D721Med (cell line): ENCODE measurements at regions not wholly inside any gene's neighbourhood (a gene's known extent, or its start where the extent isn't known, plus 50 kb on each side); places are given as distances from the start of the nearest gene placed in this dataset.

ENCODE experiments used
- DNase-seq: peaks from one replicate; pipeline ENCODE4 v3.0.0; 2011; ENCODE audit warnings: low spot score; ENCODE audit not compliant: insufficient read length
- FAIRE-seq: peaks from 2 replicates; lab custom pipeline; 2011; peaks lifted over from hg19 to GRCh38; lab: Jason Lieb, UNC
- CTCF ChIP-seq: IDR thresholded peaks from 2 replicates; pipeline ENCODE4 v1.5.1; 2012; ENCODE audit warnings: mild to moderate bottlenecking, control low read depth; ENCODE audit not compliant: insufficient read depth; ENCODE audit errors: missing control alignments

DNA sequence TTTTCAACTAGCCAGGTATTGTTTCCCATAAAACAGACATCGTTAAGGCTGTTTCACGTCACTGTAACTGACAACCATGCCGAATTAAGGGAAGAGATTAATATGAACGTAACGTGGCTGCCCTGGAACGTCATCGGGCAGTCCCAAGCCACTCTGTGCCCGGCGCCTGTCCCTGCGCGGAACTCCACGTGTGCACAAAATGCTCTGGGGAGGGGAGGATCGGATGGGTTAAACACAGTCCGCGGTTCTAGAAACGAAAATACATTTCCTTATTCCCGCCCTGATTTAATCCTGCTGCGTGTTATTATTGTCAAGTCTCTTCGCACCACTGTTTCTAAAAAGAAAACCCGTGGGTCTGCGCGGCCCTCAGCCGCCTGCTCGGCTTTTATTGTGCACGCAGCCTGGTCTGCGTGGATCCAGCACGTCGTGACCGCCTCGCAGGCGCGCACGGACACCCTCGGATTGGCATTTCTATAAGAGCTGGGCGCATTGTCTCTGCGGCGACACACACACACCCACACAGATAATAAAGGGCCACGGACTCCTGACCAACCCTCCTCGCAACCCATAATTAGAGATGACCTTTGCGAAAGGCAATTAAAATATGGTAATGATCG, 69.6 kb upstream of the BCOR start:
- DNase-seq (no peak), FAIRE-seq (no peak)
- TF ChIP-seq CTCF = no peak

DNA sequence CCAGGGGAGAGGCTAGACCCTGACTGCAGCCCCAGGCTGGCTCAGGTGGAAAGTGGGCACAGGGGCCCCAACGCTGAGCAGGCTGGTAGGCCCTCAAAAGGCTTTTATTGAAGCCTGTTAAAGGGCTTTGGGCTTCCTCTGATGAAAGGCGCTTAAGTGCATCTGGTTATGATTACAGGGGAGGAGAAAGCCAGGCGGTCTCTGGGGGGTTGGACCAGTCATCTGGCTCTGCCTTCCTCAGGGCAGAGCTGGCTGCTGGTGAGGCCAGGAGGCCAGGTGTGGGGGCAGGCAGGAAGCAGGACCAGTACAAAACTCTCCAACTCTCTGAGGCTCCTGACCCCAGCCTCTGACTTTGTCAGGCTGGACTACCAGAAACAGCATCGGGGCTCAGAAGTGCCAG, 68.8 kb upstream of the BCOR start:
- FAIRE-seq (no peak), DNase-seq (peak; percentile 59)
- TF ChIP-seq CTCF = no peak

DNA sequence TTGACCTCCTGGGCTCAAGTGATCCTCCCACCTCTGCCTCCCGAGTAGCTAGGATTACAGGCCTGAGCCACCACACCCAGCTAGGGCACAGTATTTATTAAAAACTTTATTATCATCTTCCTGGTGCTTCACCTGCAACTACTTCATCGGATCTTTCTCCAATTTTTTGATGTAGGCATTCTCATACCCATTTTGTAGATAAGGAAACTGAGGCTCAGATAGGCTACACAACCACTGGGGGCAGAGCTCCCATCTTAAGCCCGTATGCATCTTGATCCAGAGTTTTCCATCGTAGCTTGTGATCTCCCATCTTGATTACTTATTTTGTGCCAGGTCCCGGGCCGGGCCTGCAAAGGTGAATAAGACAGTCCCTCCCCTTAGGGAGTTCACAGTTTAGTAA, 68.1 kb upstream of the BCOR start:
- no peak for TF ChIP-seq CTCF
- DNase-seq (no peak), FAIRE-seq (no peak)

- DNase-seq (no peak), FAIRE-seq (no peak)
- no peak for TF ChIP-seq CTCF
Observed at GRCh38 chrX:40165206-40165605, 67.4 kb upstream of the BCOR start.

DNA sequence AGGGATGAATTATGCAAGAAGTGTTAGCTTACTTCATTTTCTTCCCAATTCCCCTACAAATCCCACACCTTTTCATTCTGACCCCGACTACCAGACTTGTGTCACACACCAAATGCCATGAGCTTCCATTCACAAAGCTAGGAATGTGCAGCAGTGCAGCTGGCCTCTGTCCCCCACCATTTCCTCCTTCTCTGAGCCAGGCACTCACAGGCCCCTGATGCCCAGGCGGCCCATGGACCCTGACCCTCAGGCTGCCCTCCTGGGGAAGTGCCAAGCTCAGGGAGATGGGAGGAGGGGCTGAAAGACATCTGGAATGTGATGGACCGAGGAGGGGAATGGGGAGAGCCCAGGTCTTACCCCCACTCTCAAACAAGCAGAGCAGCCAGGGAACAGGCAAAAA, 67.0 kb upstream of the BCOR start:
- TF ChIP-seq CTCF = no peak
- DNase-seq (no peak), FAIRE-seq (no peak)

DNA sequence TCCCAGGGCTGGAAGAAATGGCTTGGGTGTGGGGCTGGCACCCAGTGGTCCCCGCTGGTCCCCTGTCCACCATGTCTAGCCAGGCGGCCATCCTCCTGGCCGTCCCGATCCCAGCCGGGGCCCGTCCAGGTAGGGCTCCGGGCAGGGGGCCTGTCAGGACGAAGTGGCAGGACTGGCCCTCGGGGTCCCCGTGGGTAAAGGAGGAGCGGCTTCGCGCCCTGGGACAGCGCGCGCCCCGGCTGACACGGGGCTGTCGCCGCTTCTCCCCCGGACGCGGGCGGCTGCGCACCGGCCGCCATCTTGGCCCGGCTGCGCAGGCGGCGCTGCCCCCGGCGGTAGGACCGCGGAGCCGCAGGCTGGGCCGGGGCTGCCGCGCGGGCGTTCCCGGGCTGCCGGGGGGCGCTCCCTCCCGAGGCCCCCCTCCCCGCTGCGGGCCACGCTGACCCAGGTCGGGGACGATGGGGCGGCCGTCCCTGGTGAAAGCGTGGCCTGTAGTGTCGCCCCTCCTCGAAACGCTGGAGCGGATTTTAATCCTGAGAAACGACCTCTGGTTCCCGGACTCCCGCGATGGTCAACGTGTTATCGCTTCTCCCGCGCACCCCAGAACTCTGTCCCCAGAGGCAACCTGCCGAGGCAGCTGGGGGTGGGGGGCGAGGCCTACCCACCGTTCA, 60.4 kb upstream of the BCOR start:
- TF ChIP-seq CTCF = peak; percentile 5
- FAIRE-seq (no peak), DNase-seq (no peak)

- DNase-seq (no peak), FAIRE-seq (no peak)
- no peak for TF ChIP-seq CTCF
Observed at GRCh38 chrX:40157228-40158035, 59.7 kb upstream of the BCOR start.
